ENCODE measurements at regions not wholly inside any gene's neighbourhood (a gene's known extent, or its start where the extent isn't known, plus 50 kb on each side); places are given as distances from the start of the nearest gene placed in this dataset.

GRCh38 chr2:52390651-52391050, 1358.7 kb upstream of the NRXN1 start:
- TF ChIP-seq CTCF (IDR thresholded peaks at IDR 0.05) (no peak), POLR2A (IDR thresholded peaks at IDR 0.05) (no peak)
